ENCODE measurements at regions not wholly inside any gene's neighbourhood (a gene's known extent, or its start where the extent isn't known, plus 50 kb on each side); places are given as distances from the start of the nearest gene placed in this dataset.
A peak's percentile ranks its signal among the peaks of the same experiment; 100 is the strongest.

GRCh38 chr4:100302061-100303026, 112.1 kb upstream of the DDIT4L start:
- no peaks in the 10 kb centered on the region for H3K27me3 ChIP-seq (ENCODE audit: control insufficient read depth in 1 of 2, insufficient read depth in 2 of 2, low read length in 1 of 2)
- DNase-seq (peak in 1 of 2 donors; percentile 49), ATAC-seq (ENCODE audit: low FRiP score) (no peak)
- WGBS, 2 donors = 53 to 59% methylated on average over 9 of the region's 9 CpGs
- no peak overlapping the region for H3K4me3 ChIP-seq (ENCODE audit: low read length in 2 of 2)
- peak overlapping the region in 1 of 2 donors; percentile 27 for H3K27ac ChIP-seq (ENCODE audit: low read depth in 1 of 2, low read length in 2 of 2)
- H3K36me3 ChIP-seq (ENCODE audit: control insufficient read depth in 1 of 2, insufficient read depth in 2 of 2, low read length in 1 of 2) = no peaks in the 10 kb centered on the region
- H3K4me1 ChIP-seq (ENCODE audit: control insufficient read depth in 1 of 2, insufficient read depth in 2 of 2, low read length in 2 of 2) = peaks cover 2 to 5% of the 10 kb centered on the region in 2 donors
- intact Hi-C loops (cut with DNase I) = loop anchor here in 1 of 2 donors (5.0 kb wide), 2 partner anchors 110 to 205 kb away; no protein-coding TSS in a partner anchor
- no peaks in the 10 kb centered on the region for H3K9me3 ChIP-seq (ENCODE audit: control insufficient read depth, low read length)

GRCh38 chr4:100299046-100299840, 109.0 kb upstream of the DDIT4L start:
- no peak overlapping the region for H3K27ac ChIP-seq (ENCODE audit: low read depth in 1 of 2, low read length in 2 of 2)
- no peak overlapping the region for H3K4me3 ChIP-seq (ENCODE audit: low read length in 2 of 2)
- H3K4me1 ChIP-seq (ENCODE audit: control insufficient read depth in 1 of 2, insufficient read depth in 2 of 2, low read length in 2 of 2) = peaks cover 2 to 5% of the 10 kb centered on the region in 2 donors
- 37 to 45% methylated on average over 2 of the region's 2 CpGs for WGBS, 2 donors
- H3K27me3 ChIP-seq (ENCODE audit: control insufficient read depth in 1 of 2, insufficient read depth in 2 of 2, low read length in 1 of 2) = no peaks in the 10 kb centered on the region
- intact Hi-C loops (cut with DNase I) = no loop called here
- H3K36me3 ChIP-seq (ENCODE audit: control insufficient read depth in 1 of 2, insufficient read depth in 2 of 2, low read length in 1 of 2) = no peaks in the 10 kb centered on the region
- ATAC-seq (ENCODE audit: low FRiP score) (peak; percentile 89), DNase-seq (no peak)
- no peaks in the 10 kb centered on the region for H3K9me3 ChIP-seq (ENCODE audit: control insufficient read depth, low read length)

- H3K36me3 ChIP-seq (ENCODE audit: control insufficient read depth in 1 of 2, insufficient read depth in 2 of 2, low read length in 1 of 2) = no peaks in the 10 kb centered on the region
- no peak for ATAC-seq (ENCODE audit: low FRiP score)
- no peaks in the 10 kb centered on the region for H3K27me3 ChIP-seq (ENCODE audit: control insufficient read depth in 1 of 2, insufficient read depth in 2 of 2, low read length in 1 of 2)
- H3K9me3 ChIP-seq (ENCODE audit: control insufficient read depth, low read length) = no peaks in the 10 kb centered on the region
- no peak overlapping the region for H3K27ac ChIP-seq (ENCODE audit: low read depth in 1 of 2, low read length in 2 of 2)
- no peak overlapping the region for H3K4me3 ChIP-seq (ENCODE audit: low read length in 2 of 2)
- H3K4me1 ChIP-seq (ENCODE audit: control insufficient read depth in 1 of 2, insufficient read depth in 2 of 2, low read length in 2 of 2) = peaks cover 2% of the 10 kb centered on the region in 2 donors
- WGBS, 2 donors = 74 to 80% methylated on average over 2 of the region's 2 CpGs
- intact Hi-C loops (cut with DNase I) = no loop called here
- DNase-seq = no peak
These were observed 105.5 kb upstream of the DDIT4L start for GRCh38 chr4:100295792-100296191.

GRCh38 chr4:100294356-100294755, 104.1 kb upstream of the DDIT4L start:
- no peaks in the 10 kb centered on the region for H3K27me3 ChIP-seq (ENCODE audit: control insufficient read depth in 1 of 2, insufficient read depth in 2 of 2, low read length in 1 of 2)
- H3K9me3 ChIP-seq (ENCODE audit: control insufficient read depth, low read length) = no peaks in the 10 kb centered on the region
- ATAC-seq (ENCODE audit: low FRiP score) (no peak), DNase-seq (no peak)
- no peak overlapping the region for H3K4me3 ChIP-seq (ENCODE audit: low read length in 2 of 2)
- no peak overlapping the region for H3K27ac ChIP-seq (ENCODE audit: low read depth in 1 of 2, low read length in 2 of 2)
- peaks cover 0 to 2% of the 10 kb centered on the region in 2 donors for H3K4me1 ChIP-seq (ENCODE audit: control insufficient read depth in 1 of 2, insufficient read depth in 2 of 2, low read length in 2 of 2)
- H3K36me3 ChIP-seq (ENCODE audit: control insufficient read depth in 1 of 2, insufficient read depth in 2 of 2, low read length in 1 of 2) = no peaks in the 10 kb centered on the region
- intact Hi-C loops (cut with DNase I) = no loop called here
- WGBS, 2 donors = 69 to 84% methylated on average over 1 of the region's 1 CpG

- WGBS, 2 donors = 92 to 93% methylated on average over 2 of the region's 2 CpGs
- Histone ChIP-seq H3K36me3 (ENCODE audit: control insufficient read depth in 1 of 2, insufficient read depth in 2 of 2, low read length in 1 of 2) (no peaks in the 10 kb centered on the region), H3K4me1 (ENCODE audit: control insufficient read depth in 1 of 2, insufficient read depth in 2 of 2, low read length in 2 of 2) (peaks cover 0 to 2% of the 10 kb centered on the region in 2 donors), H3K27ac (ENCODE audit: low read depth in 1 of 2, low read length in 2 of 2) (no peak overlapping the region), H3K9me3 (ENCODE audit: control insufficient read depth, low read length) (no peaks in the 10 kb centered on the region), H3K27me3 (ENCODE audit: control insufficient read depth in 1 of 2, insufficient read depth in 2 of 2, low read length in 1 of 2) (no peaks in the 10 kb centered on the region), H3K4me3 (ENCODE audit: low read length in 2 of 2) (no peak overlapping the region)
- DNase-seq = no peak
- intact Hi-C loops (cut with DNase I) = no loop called here
- no peak for ATAC-seq (ENCODE audit: low FRiP score)
These were observed 100.3 kb upstream of the DDIT4L start for GRCh38 chr4:100290585-100290984.

GRCh38 chr4:100289946-100290345, 99.7 kb upstream of the DDIT4L start:
- 62 to 67% methylated on average over 1 of the region's 1 CpG for WGBS, 2 donors
- Histone ChIP-seq H3K27me3 (ENCODE audit: control insufficient read depth in 1 of 2, insufficient read depth in 2 of 2, low read length in 1 of 2) (no peaks in the 10 kb centered on the region), H3K36me3 (ENCODE audit: control insufficient read depth in 1 of 2, insufficient read depth in 2 of 2, low read length in 1 of 2) (no peaks in the 10 kb centered on the region), H3K4me3 (ENCODE audit: low read length in 2 of 2) (no peak overlapping the region), H3K9me3 (ENCODE audit: control insufficient read depth, low read length) (no peaks in the 10 kb centered on the region), H3K27ac (ENCODE audit: low read depth in 1 of 2, low read length in 2 of 2) (no peak overlapping the region), H3K4me1 (ENCODE audit: control insufficient read depth in 1 of 2, insufficient read depth in 2 of 2, low read length in 2 of 2) (peaks cover 0 to 2% of the 10 kb centered on the region in 2 donors)
- intact Hi-C loops (cut with DNase I) = no loop called here
- ATAC-seq (ENCODE audit: low FRiP score) (no peak), DNase-seq (no peak)

- 32 to 36% methylated on average over 1 of the region's 1 CpG for WGBS, 2 donors
- DNase-seq (no peak), ATAC-seq (ENCODE audit: low FRiP score) (no peak)
- H3K36me3 ChIP-seq (ENCODE audit: control insufficient read depth in 1 of 2, insufficient read depth in 2 of 2, low read length in 1 of 2) = no peaks in the 10 kb centered on the region
- H3K4me1 ChIP-seq (ENCODE audit: control insufficient read depth in 1 of 2, insufficient read depth in 2 of 2, low read length in 2 of 2) = peaks cover 0 to 2% of the 10 kb centered on the region in 2 donors
- no peak overlapping the region for H3K27ac ChIP-seq (ENCODE audit: low read depth in 1 of 2, low read length in 2 of 2)
- H3K4me3 ChIP-seq (ENCODE audit: low read length in 2 of 2) = no peak overlapping the region
- intact Hi-C loops (cut with DNase I) = no loop called here
- H3K9me3 ChIP-seq (ENCODE audit: control insufficient read depth, low read length) = no peaks in the 10 kb centered on the region
- no peaks in the 10 kb centered on the region for H3K27me3 ChIP-seq (ENCODE audit: control insufficient read depth in 1 of 2, insufficient read depth in 2 of 2, low read length in 1 of 2)
These were observed 99.2 kb upstream of the DDIT4L start for GRCh38 chr4:100289530-100289888.

GRCh38 chr4:100288811-100289529, 98.7 kb upstream of the DDIT4L start:
- no peak overlapping the region for H3K27ac ChIP-seq (ENCODE audit: low read depth in 1 of 2, low read length in 2 of 2)
- H3K27me3 ChIP-seq (ENCODE audit: control insufficient read depth in 1 of 2, insufficient read depth in 2 of 2, low read length in 1 of 2) = no peaks in the 10 kb centered on the region
- no peaks in the 10 kb centered on the region for H3K9me3 ChIP-seq (ENCODE audit: control insufficient read depth, low read length)
- intact Hi-C loops (cut with DNase I) = no loop called here
- no peak for ATAC-seq (ENCODE audit: low FRiP score)
- H3K4me3 ChIP-seq (ENCODE audit: low read length in 2 of 2) = no peak overlapping the region
- DNase-seq = no peak
- H3K36me3 ChIP-seq (ENCODE audit: control insufficient read depth in 1 of 2, insufficient read depth in 2 of 2, low read length in 1 of 2) = no peaks in the 10 kb centered on the region
- WGBS, 2 donors = 91 to 94% methylated on average over 5 of the region's 5 CpGs
- H3K4me1 ChIP-seq (ENCODE audit: control insufficient read depth in 1 of 2, insufficient read depth in 2 of 2, low read length in 2 of 2) = peaks cover 0 to 2% of the 10 kb centered on the region in 2 donors
